Activated B cell treated with CpG ODN at 0.5 μM for 24 hours (primary cell): ENCODE measurements at regions not wholly inside any gene's neighbourhood (a gene's known extent, or its start where the extent isn't known, plus 50 kb on each side); places are given as distances from the start of the nearest gene placed in this dataset.
"Not testable (repeated sequence)": the region's sequence is repeated elsewhere in the genome, so short reads cannot be mapped to it uniquely, and the experiment has no call there.

ENCODE experiments used
- ATAC-seq: fragments of 200-7000 bp; cut with Tn5 transposase; one replicate; pipeline ENCODE4 v1.10.0; 2021; ENCODE audit warnings: low read depth, mild to moderate bottlenecking, moderate library complexity
- CTCF ChIA-PET: fragments of 350-600 bp; sonication (Branson Sonifier 250); formaldehyde crosslinking; loops from one replicate; lab custom pipeline; 2021; ENCODE audit warnings: antibody characterized with exemption; lab: Charles Lee
- POLR2A ChIA-PET: fragments of 350-600 bp; sonication (Branson Sonifier 250); formaldehyde crosslinking; loops from one replicate; lab custom pipeline; 2021; ENCODE audit warnings: antibody characterized with exemption; lab: Charles Lee
- DNase-seq: peaks from one replicate; pipeline ENCODE4 v3.0.0; 2022
- H3K27ac Mint-ChIP-seq: one replicate; pipeline ENCODE4 v1.8.0; 2020; ENCODE audit warnings: mixed read lengths
- H3K27me3 Mint-ChIP-seq: one replicate; pipeline ENCODE4 v1.8.0; 2021; ENCODE audit warnings: mixed read lengths
- H3K36me3 Mint-ChIP-seq: one replicate; pipeline ENCODE4 v1.8.0; 2021; ENCODE audit warnings: low read depth, mixed read lengths
- H3K4me1 Mint-ChIP-seq: one replicate; pipeline ENCODE4 v1.8.0; 2021; ENCODE audit warnings: mixed read lengths
- H3K4me3 Mint-ChIP-seq: one replicate; pipeline ENCODE4 v1.8.0; 2020; ENCODE audit warnings: mild to moderate bottlenecking, mixed read lengths
- H3K9me3 Mint-ChIP-seq: one replicate; pipeline ENCODE4 v1.8.0; 2020; ENCODE audit warnings: mixed read lengths
- intact Hi-C: fragments of 100-400 bp; cut with micrococcal nuclease; formaldehyde crosslinking; loops from one replicate; pipeline ENCODE4 v1.15.1; 2024

DNA sequence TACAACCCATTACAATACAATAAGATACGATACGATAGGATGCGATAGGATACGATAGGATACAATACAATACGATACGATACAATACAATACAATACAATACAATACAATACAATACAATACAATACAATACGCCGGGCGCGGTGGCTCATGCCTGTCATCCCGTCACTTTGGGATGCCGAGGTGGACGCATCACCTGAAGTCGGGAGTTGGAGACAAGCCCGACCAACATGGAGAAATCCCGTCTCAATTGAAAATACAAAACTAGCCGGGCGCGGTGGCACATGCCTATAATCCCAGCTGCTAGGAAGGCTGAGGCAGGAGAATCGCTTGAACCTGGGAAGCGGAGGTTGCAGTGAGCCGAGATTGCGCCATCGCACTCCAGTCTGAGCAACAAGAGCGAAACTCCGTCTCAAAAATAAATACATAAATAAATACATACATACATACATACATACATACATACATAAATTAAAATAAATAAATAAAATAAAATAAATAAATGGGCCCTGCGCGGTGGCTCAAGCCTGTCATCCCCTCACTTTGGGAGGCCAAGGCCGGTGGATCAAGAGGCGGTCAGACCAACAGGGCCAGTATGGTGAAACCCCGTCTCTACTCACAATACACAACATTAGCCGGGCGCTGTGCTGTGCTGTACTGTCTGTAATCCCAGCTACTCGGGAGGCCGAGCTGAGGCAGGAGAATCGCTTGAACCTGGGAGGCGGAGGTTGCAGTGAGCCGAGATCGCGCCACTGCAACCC is 2275.6 kb upstream of the TPTE start:
- POLR2A ChIA-PET = not testable (repeated sequence)

DNA sequence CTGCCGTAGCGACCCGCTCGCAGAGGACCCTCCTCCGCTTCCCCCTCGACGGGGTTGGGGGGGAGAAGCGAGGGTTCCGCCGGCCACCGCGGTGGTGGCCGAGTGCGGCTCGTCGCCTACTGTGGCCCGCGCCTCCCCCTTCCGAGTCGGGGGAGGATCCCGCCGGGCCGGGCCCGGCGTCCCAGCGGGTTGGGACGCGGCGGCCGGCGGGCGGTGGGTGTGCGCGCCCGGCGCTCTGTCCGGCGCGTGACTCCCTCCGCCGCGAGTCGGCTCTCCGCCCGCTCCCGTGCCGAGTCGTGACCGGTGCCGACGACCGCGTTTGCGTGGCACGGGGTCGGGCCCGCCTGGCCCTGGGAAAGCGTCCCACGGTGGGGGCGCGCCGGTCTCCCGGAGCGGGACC is 2269.7 kb upstream of the TPTE start:
- CTCF ChIA-PET, H3K27ac Mint-ChIP-seq, H3K4me3 Mint-ChIP-seq, H3K4me1 Mint-ChIP-seq, H3K36me3 Mint-ChIP-seq, DNase-seq, ATAC-seq, POLR2A ChIA-PET, intact Hi-C loops, H3K27me3 Mint-ChIP-seq, H3K9me3 Mint-ChIP-seq: not testable (repeated sequence)

More for the DNA sequence above, 2275.6 kb upstream of the TPTE start:
- H3K4me1 Mint-ChIP-seq, H3K27ac Mint-ChIP-seq, DNase-seq, H3K27me3 Mint-ChIP-seq, CTCF ChIA-PET, intact Hi-C loops, H3K36me3 Mint-ChIP-seq, H3K4me3 Mint-ChIP-seq, H3K9me3 Mint-ChIP-seq: not testable (repeated sequence)
- peak; percentile 62 for ATAC-seq

GRCh38 chr21:8255094-8255493 is 2266.3 kb upstream of the TPTE start:
- POLR2A ChIA-PET, H3K9me3 Mint-ChIP-seq, intact Hi-C loops, H3K27me3 Mint-ChIP-seq, CTCF ChIA-PET, H3K4me1 Mint-ChIP-seq, ATAC-seq, H3K36me3 Mint-ChIP-seq, H3K4me3 Mint-ChIP-seq, H3K27ac Mint-ChIP-seq, DNase-seq: not testable (repeated sequence)

- H3K27me3 Mint-ChIP-seq, H3K36me3 Mint-ChIP-seq, H3K9me3 Mint-ChIP-seq, POLR2A ChIA-PET, CTCF ChIA-PET, H3K4me1 Mint-ChIP-seq, H3K4me3 Mint-ChIP-seq, ATAC-seq, H3K27ac Mint-ChIP-seq, intact Hi-C loops: not testable (repeated sequence)
- peak; percentile 16 for DNase-seq
These were observed 2264.1 kb upstream of the TPTE start for GRCh38 chr21:8257083-8257799.

DNA sequence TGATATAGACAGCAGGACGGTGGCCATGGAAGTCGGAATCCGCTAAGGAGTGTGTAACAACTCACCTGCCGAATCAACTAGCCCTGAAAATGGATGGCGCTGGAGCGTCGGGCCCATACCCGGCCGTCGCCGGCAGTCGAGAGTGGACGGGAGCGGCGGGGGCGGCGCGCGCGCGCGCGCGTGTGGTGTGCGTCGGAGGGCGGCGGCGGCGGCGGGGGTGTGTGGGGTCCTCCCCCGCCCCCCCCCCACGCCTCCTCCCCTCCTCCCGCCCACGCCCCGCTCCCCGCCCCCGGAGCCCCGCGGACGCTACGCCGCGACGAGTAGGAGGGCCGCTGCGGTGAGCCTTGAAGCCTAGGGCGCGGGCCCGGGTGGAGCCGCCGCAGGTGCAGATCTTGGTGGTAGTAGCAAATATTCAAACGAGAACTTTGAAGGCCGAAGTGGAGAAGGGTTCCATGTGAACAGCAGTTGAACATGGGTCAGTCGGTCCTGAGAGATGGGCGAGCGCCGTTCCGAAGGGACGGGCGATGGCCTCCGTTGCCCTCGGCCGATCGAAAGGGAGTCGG is 2261.2 kb upstream of the TPTE start:
- H3K4me3 Mint-ChIP-seq, DNase-seq, H3K4me1 Mint-ChIP-seq, H3K9me3 Mint-ChIP-seq, H3K27ac Mint-ChIP-seq, intact Hi-C loops, H3K27me3 Mint-ChIP-seq, POLR2A ChIA-PET, H3K36me3 Mint-ChIP-seq, CTCF ChIA-PET: not testable (repeated sequence)
- ATAC-seq = peak; percentile 64
